ENCODE measurements at regions not wholly inside any gene's neighbourhood (a gene's known extent, or its start where the extent isn't known, plus 50 kb on each side); places are given as distances from the start of the nearest gene placed in this dataset.

- no peak for TF ChIP-seq CTCF (conservative IDR thresholded peaks at IDR 0.05; ENCODE audit: low read length)
- no peak for TF ChIP-seq EZH2phosphoT487 (IDR thresholded peaks at IDR 0.05; ENCODE audit: borderline replicate concordance)
Measured at GRCh38 chr1:55605155-55605554, 390.0 kb upstream of the USP24 start.

All from Loucy (cell line).